Peyer's patch (tissue), 4 donors: ENCODE measurements at regions not wholly inside any gene's neighbourhood (a gene's known extent, or its start where the extent isn't known, plus 50 kb on each side); places are given as distances from the start of the nearest gene placed in this dataset.

Source experiments
- CTCF ChIP-seq, 6 experiments: fragments of 450-650 bp in 4 of 6; fragments of 200-600 bp in 2 of 6; sonication (generic) in 1 of 6; IDR thresholded peaks; one replicate each; pipeline ENCODE4 v1.5.1; 2017 to 2019; ENCODE audit warnings: antibody characterized with exemption in 6 of 6, mild to moderate bottlenecking in 3 of 6, moderate library complexity in 1 of 6
- POLR2A ChIP-seq, 2 donors: fragments of 450-650 bp; IDR thresholded peaks; one replicate each; pipeline ENCODE4 v1.5.1; 2017; ENCODE audit warnings: antibody characterized with exemption in 2 of 2, mild to moderate bottlenecking in 2 of 2, moderate library complexity in 2 of 2

GRCh38 chr20:40335901-40336351 lies 353.1 kb downstream of the MAFB start:
- TF ChIP-seq CTCF (IDR thresholded peaks at IDR 0.05) (no peak), POLR2A (IDR thresholded peaks at IDR 0.05) (no peak)
